HG03095 (cell line): ENCODE measurements at regions not wholly inside any gene's neighbourhood (a gene's known extent, or its start where the extent isn't known, plus 50 kb on each side); places are given as distances from the start of the nearest gene placed in this dataset.
"Not testable (repeated sequence)": the region's sequence is repeated elsewhere in the genome, so short reads cannot be mapped to it uniquely, and the experiment has no call there.

Source experiments
- ATAC-seq: cut with Tn5 transposase; IDR thresholded peaks from one replicate; pipeline ENCODE4 v1.9.1; 2021; ENCODE audit warnings: moderate library complexity; ENCODE audit not compliant: unreplicated experiment

DNA sequence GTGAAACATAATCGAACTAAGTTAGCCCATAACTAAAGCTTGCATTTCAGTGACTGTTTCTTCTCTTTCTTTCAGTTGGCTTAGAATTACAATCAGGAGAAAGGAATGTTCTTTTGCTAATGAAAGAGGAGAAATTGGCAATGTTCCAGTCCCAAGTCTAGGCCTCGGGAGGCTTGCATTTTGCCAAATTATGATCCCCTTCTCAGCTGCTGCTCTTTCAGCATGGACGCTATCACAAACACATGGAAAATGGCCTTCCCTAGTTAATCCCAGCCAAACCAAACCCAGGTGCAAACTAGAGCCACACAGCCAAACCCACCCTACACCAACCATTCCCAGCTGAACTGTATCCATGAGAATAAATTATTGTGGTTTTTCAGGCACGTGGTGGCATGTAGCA is 605.2 kb upstream of the LRRTM4 start:
- ATAC-seq, result no peak

DNA sequence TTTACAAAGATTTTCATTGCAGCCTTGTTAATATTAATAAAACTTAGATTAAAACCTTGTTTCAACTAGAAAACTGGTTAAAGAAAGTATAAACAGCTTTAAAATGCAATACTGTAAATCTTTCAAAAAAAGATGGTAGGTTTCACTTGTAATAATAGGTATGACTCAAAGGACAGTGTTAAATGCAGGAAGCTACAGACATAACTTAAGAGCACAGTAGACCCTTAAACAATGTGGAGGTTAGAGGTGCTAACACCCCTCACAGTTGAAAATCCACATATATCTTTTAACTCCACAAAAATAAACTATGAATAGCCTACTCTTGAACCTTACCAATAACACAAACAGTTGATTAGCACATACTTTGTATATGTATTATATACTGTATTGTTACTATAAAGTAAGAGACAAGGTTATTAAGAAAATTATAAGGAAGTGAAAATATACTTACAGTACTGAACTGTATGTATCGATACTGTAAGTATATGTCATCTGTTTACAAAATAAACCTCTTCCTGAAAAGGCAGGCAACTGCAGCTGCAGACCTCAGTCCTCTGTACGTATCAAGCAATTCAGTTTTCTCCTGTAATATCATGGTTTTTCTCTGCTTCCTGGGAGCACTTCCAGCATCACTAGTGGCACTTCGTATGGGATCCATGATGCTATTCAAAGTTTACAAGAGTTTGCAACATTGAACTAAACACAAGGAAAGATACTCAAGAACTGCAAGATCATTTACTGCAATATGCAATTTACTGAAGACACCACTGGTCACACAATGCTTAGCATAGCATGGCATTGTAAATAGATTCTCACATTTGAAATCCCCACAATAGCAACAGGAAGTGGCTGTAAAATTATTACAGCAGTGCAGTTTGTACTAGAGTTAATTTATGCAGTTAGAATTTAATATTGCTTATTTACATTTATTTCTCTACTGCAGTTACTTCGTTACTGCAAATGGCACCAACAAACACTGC is 610.5 kb upstream of the LRRTM4 start:
- no peak for ATAC-seq

DNA sequence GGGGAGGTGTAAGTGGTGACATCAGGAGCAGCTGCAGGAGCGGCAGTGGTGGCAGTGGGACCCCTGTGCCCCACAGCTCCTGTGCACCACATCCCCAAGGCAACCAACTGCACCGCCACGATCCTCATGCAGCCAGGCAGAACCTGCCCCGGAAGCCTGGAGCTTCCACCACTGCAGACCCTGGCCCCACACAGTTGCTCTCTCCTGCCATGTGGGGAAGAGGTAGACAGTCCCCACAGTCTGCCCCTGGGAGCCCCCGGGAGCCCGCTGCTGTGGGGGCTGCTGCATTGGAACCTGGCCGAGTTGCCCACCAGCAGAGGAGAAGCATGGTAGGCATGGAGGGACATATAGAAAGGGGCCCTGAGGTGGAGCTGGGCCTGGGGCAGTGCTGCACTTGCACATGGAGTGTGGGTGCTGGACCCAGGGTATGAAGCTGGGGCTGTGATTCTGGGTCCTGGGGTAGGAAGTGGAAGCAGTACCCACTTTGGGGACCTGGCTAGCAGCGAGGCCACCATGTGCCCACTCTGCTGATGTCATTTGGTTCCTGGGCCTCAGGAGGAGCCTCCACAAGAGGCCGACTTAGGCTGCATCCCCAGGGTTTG is 623.3 kb upstream of the LRRTM4 start:
- ATAC-seq, result no peak

DNA sequence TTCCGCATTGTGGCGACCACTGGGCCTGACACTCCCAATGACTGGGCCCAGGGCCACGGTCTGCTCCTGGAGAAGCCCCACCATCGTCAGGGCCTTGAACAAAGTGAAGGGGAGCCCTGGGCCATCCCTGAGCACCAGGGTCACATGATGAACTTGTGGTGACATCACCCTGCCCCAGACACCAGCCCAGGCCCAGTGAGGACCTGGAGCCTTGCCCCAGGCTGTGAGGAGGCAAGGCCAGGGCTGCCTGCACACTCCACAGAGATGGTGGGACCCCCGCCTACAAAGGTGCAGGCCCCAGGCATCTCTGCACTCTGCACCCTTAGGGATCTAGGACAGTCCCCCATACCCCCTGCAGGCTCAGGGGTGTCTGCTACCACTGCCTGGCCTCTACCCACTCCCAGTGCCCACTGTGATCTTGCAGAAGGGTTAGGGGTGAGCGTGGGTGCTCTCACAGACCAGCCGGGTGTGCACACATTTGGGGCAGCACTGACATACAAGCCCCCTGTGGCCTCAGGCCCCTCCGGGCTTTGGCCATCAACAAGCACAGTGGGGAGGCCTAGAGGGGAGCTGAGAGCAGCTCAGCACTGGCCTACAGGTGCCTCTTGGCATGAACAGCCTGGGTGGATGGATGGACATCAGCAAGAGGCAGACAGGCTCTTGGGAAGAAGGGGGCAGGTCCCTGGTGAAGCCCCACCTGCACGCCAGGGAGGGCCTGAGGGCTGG is 624.0 kb upstream of the LRRTM4 start:
- ATAC-seq, result no peak

DNA sequence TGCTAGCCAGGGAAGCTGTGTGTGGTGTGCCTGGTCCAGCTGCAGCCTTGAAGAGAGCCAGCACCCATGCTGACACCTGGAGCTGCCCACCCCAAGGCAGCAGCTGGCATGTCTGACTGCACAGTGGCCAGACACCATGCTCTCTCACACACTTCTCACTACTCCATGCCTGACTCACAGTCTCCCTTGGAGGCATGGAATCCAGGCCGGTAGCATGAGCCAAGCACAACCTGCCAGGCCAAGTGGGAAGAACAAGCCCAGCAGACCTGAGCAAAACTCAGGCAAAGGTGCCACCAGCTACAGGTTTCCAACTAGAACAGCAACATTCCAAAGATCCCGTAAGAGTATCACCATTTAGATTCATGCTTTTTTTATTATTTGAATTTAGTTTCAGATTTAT is 625.3 kb upstream of the LRRTM4 start:
- no peak for ATAC-seq

DNA sequence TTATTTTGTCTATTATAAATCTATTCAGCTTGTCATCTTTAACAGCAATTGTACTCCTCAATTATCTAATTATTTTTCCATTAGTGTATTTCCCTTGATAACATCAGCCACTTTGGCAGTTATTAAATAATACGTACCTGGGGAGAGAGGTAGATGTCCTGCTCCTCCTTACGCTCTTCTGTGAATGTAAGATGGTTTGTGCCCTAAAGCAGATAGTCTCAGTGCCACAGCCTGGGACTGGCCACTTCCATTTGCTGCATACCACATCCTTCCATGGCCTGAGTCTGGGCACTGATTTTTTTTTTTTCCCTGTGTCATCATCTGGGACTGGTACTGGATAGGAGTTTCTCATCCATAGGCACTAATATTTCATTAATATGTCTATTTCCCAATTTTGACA is 632.4 kb upstream of the LRRTM4 start:
- ATAC-seq, result no peak

DNA sequence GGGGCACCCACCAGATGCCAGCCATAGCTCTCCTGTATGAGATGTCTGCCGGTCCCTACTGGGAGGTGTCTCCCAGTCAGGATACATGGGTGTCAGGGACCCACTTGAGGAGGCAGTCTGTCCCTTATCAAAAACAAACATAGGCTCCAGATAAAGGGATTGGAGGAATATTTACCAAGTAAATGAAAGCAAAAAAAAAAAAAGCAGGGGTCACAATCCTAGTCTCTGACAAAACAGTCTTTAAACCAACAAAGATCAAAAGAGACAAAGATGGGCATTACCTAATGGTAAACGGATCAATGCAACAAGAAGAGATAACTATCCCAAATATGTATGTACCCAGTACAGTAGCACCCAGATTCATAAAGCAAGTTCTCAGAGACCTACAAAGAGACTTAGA is 640.0 kb upstream of the LRRTM4 start:
- ATAC-seq, result no peak

DNA sequence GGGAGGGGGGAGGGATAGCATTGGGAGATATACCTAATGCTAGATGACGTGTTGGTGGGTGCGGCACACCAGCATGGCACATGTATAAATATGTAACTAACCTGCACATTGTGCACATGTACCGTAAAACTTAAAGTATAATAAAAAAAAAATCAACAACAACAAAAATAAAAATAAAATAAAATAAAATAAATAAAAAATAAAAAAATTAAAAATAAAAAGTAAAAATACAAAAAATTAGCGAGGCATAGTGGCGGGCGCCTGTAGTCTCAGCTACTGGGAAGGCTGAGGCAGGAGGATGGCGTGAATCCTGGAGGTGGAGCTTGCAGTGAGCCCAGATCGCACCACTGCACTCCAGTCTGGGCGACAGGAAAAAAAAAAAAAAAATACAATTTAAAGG is 650.0 kb upstream of the LRRTM4 start:
- not testable (repeated sequence) for ATAC-seq

DNA sequence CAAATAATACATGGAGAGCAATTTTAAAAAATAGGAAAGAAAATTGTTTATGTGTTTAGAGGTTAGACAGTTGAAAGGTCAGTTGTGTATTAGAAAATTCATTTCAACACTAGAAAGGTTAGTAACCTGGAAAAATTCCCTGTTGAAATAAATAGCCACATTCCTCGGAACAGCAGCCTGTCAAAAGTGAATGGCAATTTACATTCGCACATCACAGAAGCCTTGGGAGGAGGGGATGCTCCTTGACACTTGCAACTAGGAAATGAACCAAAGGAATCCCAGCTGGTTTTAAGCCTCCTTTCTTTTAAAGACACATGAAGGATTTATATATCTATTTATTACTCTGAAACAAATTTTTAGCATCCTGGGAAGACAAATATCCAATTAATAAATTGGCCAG is 653.5 kb upstream of the LRRTM4 start:
- ATAC-seq, result no peak

DNA sequence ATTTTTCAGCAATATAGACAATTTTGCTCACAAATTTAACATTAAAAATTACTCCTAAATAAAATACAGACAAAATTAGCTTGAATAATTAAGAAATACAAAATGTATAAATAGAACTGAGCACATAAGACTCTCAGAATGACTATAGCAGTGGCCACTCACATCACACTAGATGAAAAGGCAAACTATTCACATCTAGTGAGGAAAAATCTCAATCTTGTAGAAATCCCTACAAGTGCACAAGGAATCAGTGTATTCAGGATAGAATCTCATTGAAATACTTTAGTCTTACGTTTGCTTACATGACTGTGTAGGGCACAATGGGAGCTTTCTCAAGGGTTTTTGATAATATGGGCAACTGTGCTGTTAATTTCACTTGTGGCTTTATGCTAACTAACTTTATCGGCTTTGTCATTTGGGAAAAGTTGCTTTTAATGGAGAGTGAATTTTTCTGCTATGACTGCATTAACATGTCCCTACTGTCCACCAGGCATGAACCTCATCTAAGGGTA is 678.9 kb upstream of the LRRTM4 start:
- ATAC-seq, result no peak

DNA sequence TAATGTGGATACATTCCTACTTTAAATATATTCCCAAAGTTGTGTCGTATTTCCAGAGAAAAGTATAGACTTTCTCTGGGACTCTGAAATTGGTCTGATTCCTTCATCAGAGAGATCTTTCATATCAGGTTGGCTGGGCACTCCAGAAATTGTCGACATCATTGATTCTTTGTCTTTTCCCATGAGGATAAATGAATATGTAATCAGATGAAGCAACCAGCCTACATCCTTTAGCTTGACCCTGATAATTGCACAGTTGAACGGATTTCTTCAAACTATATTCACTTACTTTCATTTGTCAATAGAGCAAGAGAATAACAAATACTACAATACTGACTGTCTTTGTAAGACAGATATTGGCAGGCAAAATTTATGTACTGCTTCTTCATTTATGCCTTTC is 680.2 kb upstream of the LRRTM4 start:
- no peak for ATAC-seq

DNA sequence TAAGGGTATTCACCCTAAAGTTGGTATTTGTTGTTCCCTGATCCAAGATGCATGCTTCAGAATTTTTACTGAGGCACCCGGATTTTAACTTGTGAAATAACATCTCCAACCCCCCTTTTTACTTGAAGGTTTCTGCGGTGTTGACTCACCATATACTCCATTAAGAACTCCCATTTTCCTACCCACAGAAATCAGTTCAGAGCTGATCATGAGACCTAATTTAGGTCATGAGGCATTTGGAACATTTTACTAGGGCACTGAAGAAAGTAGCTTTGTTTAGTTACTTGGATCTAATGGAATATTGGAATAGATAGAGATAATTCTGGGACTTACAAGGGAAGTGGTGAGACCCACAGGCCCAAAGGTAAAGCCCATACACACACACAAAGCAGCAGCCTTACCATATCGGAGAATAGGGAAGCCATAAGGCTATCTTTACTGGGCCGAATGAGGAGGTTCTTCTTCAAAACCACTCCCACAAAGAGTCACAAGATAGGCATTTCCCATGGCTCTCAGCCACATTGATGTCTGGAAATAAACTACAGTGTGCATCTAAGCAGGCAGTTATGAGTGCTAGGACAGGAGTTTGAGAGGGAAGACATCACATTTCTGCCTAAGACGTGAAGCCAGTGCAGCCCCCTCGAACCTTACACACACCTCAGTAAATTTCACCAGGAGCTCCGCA is 681.0 kb upstream of the LRRTM4 start:
- no peak for ATAC-seq

DNA sequence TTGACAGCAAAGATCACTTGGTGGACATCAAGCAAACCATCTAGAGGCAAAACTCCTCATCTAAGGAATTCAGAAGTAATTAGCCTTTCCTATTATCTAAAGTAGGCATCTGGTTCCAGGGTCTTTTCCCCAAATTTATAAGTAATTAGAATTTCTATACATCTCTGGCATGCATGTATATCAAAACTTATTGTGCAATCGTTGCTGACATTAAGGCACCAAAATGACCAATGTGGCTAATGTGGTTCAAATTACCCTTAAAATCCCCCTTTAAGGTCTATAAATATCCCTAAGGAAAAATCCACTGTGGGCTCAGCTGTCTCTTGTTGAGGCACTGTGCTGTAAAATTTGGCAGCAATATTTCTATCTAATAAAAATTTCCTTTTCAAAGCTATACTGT is 695.9 kb upstream of the LRRTM4 start:
- ATAC-seq, result no peak

DNA sequence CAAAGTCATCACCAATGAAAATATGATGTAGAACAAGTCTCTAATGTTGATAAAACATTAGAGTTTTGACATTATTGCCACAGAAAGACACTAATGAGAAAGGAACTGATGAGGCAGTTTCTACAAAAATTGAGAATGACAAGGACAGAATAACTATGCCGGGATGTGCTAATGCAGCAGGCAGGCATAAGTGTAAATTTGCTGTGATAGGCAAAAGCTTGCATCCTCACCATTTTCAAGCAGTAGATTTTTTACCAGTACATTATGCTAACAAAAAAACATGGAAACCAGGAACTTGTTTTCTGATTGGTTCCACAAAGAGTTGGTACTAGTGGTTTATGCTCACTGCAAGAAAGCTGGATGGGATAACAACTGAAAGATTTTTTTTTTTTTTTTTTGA is 715.5 kb upstream of the LRRTM4 start:
- ATAC-seq, result no peak

DNA sequence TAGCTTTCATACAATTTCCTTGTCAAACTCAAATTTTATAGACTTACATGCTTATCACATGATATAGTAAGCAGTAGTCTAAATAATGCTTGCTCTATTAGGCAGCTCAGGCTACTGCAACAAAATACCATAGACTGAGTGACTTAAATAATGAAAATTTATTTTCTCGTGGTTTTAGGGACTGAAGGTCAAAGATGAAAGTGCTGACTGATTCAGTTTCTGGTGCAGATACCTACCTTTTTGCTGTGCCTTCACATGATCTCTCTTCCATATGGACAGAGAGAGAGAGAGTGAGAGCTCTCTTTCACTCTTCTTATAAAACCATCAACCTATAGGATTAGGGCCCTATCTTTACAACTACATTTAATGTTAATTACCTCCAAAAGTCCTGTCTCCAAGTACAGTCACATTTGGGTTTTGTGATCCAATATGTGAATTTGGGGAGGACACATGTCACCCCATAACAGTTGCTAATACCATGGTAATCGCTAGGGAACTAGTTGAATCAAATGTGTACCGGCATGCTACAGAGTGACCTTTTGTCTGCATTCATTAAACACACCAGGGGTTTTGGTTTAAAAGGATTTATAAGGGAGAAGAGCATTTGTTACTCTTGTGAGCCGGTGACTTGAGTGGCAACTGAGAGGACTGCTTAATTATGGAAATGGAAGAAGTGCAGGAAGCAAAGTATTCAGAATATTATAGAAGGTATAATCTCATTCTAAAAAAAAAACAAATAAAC is 723.4 kb upstream of the LRRTM4 start:
- no peak for ATAC-seq

DNA sequence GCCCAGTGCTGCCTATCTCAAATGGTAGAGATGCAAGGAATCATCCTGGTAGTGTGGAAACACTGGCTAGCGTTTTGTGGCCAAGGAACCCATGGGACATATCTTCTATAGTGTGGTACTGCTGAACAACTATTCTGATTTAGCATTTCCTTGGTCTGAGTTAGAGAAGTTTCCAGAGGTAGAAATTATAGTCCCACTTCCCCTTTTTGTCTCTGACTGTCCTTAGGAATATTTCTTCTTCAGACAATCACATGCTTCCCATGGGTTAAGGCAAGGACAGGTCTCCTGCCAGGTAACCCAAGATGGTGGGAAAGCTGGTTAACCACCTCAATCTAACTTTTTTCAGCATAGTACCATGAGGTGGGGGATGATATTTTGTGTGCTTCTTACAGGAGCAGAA is 729.5 kb upstream of the LRRTM4 start:
- ATAC-seq, result no peak

DNA sequence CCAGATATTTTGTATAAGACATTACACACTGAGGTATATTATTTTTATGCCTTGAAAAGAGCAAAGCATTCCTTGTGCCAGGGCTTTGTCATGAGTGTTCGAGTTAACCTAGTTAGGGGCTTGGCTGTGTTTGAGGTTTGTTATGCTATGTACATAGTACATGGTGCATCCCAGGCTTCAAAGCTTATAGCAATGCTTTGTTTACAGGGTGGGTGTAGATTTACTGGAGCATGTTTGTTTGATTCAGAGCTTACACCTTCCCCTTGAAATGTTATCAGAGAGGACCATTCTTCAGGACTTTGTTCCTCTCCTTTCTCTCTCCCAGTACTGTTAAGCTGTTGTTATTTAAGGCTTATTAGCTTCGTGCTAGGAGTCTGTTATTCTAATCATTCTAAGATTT is 738.7 kb upstream of the LRRTM4 start:
- ATAC-seq, result no peak

DNA sequence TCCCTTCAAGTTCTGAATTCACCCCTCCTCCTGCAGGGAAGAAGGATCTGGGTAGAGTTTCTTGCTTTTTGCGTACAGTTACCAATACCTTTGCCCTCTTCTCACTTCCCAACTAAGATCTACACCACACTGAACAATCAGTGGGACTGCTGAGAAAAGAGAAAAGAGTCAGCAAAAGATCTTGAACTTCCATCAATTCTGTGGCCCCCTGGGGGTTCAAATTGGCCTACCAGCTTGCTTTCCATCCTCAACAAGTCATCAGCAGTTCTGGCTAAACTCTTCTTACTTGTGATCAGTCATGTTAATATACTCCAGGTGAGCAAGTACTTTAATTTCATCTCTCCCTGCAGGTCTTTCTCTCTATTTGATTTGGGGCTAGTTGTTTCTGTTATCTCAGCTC is 739.3 kb upstream of the LRRTM4 start:
- no peak for ATAC-seq

DNA sequence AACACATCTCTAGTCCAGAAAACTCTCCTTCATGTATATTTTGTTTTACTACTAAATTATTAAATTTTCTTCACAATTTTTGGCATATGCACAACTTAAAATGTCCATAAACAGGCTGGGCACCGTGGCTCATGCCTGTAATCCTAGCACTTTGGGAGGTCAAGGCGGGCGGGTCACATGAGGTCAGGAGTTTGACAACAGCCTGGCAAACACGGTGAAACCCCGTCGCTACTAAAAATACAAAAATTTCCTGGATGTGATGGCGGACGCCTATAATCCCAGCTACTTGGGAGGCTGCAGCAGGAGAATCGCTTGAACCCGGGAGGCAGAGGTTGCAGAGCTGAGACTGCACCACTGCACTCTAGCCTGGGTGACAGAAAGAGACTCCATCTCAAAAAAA is 739.9 kb upstream of the LRRTM4 start:
- not testable (repeated sequence) for ATAC-seq

DNA sequence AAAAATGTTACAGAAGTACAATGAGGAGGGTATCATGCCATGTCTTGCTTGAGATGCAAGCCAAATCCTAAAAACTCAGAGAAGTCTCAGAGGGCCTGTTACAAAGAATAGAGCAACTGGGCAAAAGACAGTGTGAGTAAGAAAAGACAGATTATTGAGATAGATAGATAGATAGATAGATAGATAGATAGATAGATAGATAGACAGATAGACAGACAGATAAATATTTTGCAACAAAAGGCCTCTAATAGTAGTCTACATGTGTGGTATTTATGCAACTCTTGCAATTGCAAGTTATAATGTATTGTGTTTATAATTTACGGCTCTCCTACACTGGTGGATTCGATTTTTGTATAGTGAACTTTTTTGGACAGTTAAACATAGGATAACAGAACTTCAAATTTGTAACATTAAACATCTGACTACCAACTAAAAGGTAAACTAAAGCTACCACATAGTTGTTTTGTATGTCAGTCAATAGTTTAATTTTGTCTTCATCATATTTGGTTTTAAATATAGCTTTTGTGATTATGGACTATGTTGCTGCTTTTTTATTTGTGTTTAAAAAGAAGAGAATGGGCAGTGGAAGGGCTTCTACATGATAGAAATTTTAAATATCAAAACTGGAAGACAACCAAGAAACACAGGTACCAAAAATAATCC is 740.7 kb upstream of the LRRTM4 start:
- no peak for ATAC-seq
